SK-N-SH (cell line): ENCODE measurements at regions not wholly inside any gene's neighbourhood (a gene's known extent, or its start where the extent isn't known, plus 50 kb on each side); places are given as distances from the start of the nearest gene placed in this dataset.

ENCODE experiments used
- CTCF ChIA-PET: fragments of 300-600, 350-600 bp; formaldehyde crosslinking; extraction: SDS; loops from one replicate; lab custom pipeline; 2021; lab: Yijun Ruan, JAX
- POLR2A ChIA-PET: fragments of 350-600 bp; sonication (Branson Sonifier 250); formaldehyde crosslinking; extraction: SDS; loops from one replicate; lab custom pipeline; 2020; ENCODE audit warnings: antibody characterized with exemption, inconsistent platforms; lab: Yijun Ruan, JAX
- DNase-seq: peaks from one replicate; pipeline ENCODE4 v3.0.0; 2012
- H2AFZ ChIP-seq: fragments of 200-600 bp; sonication (generic); 2 replicates; pipeline ENCODE4 v1.8.1; 2016; ENCODE audit warnings: antibody characterized with exemption, mild to moderate bottlenecking, low read depth
- H3F3A ChIP-seq: fragments of 200-600 bp; sonication (generic); replicated peaks from 2 replicates; pipeline ENCODE3; 2016; ENCODE audit warnings: antibody characterized with exemption, mild to moderate bottlenecking; ENCODE audit not compliant: insufficient read depth
- H3K27ac ChIP-seq, 2 experiments: fragments of 200-500 bp in 1 of 2; fragments of 200-600 bp in 1 of 2; sonication (Bioruptor generic) in 1 of 2; sonication (generic), shearing (Covaris generic) in 1 of 2; 2 replicates each; pipeline versions ENCODE4 v1.5.1 to v1.6.1; 2014 to 2016; ENCODE audit warnings: low read depth in 2 of 2, inconsistent platforms in 1 of 2, low read length in 1 of 2, mild to moderate bottlenecking in 1 of 2, mixed read lengths in 1 of 2
- H3K27me3 ChIP-seq: fragments of 200-600 bp; sonication (generic), shearing (Covaris generic); 2 replicates; pipeline ENCODE4 v1.6.1; 2016; ENCODE audit warnings: mixed run types; ENCODE audit not compliant: insufficient read depth
- H3K36me3 ChIP-seq, 2 experiments: fragments of 200-500 bp in 1 of 2; fragments of 200-600 bp in 1 of 2; sonication (Bioruptor generic) in 1 of 2; sonication (generic) in 1 of 2; replicated peaks in 1 of 2; 2 replicates each; pipeline versions ENCODE3 to v1.5.1; 2014 to 2016; ENCODE audit warnings: low read length in 1 of 2, mild to moderate bottlenecking in 1 of 2; ENCODE audit not compliant: insufficient read depth in 2 of 2, control insufficient read depth in 1 of 2
- H3K4me1 ChIP-seq, 2 experiments: fragments of 200-500 bp in 1 of 2; fragments of 200-600 bp in 1 of 2; sonication (Bioruptor generic) in 1 of 2; sonication (generic), shearing (Covaris generic) in 1 of 2; 2 replicates each; pipeline versions ENCODE4 v1.5.1 to v1.6.1; 2014 to 2016; ENCODE audit warnings: low read depth in 1 of 2, low read length in 1 of 2, mixed run types in 1 of 2; ENCODE audit not compliant: insufficient read depth in 2 of 2, control insufficient read depth in 1 of 2
- H3K4me2 ChIP-seq: fragments of 200-600 bp; sonication (generic), shearing (Covaris generic); 2 replicates; pipeline ENCODE4 v1.6.1; 2017; ENCODE audit warnings: mixed run types
- H3K4me3 ChIP-seq, 2 experiments: fragments of 200-500 bp in 1 of 2; fragments of 200-600 bp in 1 of 2; sonication (Bioruptor generic) in 1 of 2; sonication (generic), shearing (Covaris generic) in 1 of 2; 2 replicates each; pipeline versions ENCODE4 v1.5.1 to v1.8.1; 2014 to 2016; ENCODE audit warnings: low read depth in 2 of 2, inconsistent platforms in 1 of 2, low read length in 1 of 2, mild to moderate bottlenecking in 1 of 2, mixed read lengths in 1 of 2, moderate library complexity in 1 of 2
- H3K79me2 ChIP-seq: fragments of 200-600 bp; sonication (generic); 2 replicates; pipeline ENCODE4 v1.8.1; 2017; ENCODE audit warnings: mild to moderate bottlenecking; ENCODE audit not compliant: insufficient read depth
- H3K9ac ChIP-seq: fragments of 200-600 bp; sonication (generic); 2 replicates; pipeline ENCODE4 v1.6.1; 2017; ENCODE audit warnings: mixed run types
- H3K9me2 ChIP-seq: fragments of 200-600 bp; sonication (generic); 2 replicates; pipeline ENCODE4 v1.6.1; 2017; ENCODE audit warnings: mixed run types
- H3K9me3 ChIP-seq: fragments of 200-600 bp; sonication (generic); 2 replicates; pipeline ENCODE4 v1.6.1; 2017; ENCODE audit warnings: mixed run types, mild to moderate bottlenecking, moderate library complexity
- H4K20me1 ChIP-seq: fragments of 200-600 bp; sonication (generic); 2 replicates; pipeline ENCODE4 v1.6.1; 2017; ENCODE audit warnings: mild to moderate bottlenecking, mixed run types; ENCODE audit not compliant: insufficient read depth
- EZH2phosphoT487 ChIP-seq: fragments of 200-600 bp; sonication (generic); IDR thresholded peaks from 2 replicates; pipeline ENCODE4 v1.6.1; 2017; ENCODE audit warnings: low read depth, mixed run types, mild to moderate bottlenecking, antibody characterized with exemption, moderate library complexity, borderline replicate concordance
- FOSL2 ChIP-seq: IDR thresholded peaks from 2 replicates; pipeline ENCODE4 v1.4.0; 2012; ENCODE audit warnings: low read depth, mild to moderate bottlenecking, moderate library complexity, borderline replicate concordance
- JUND ChIP-seq: IDR thresholded peaks from 2 replicates; pipeline ENCODE4 v1.4.0; 2012
- MXI1 ChIP-seq: IDR thresholded peaks from 2 replicates; pipeline ENCODE4 v1.6.1; 2012; ENCODE audit warnings: mild to moderate bottlenecking, low read depth, low read length, improper control_type of control experiment
- NFIC ChIP-seq: IDR thresholded peaks from 2 replicates; pipeline ENCODE4 v1.4.0; 2012; ENCODE audit warnings: borderline replicate concordance
- NRF1 ChIP-seq: IDR thresholded peaks from 2 replicates; pipeline ENCODE4 v1.6.1; 2012; ENCODE audit warnings: low read depth, mild to moderate bottlenecking, low read length
- RAD21 ChIP-seq: IDR thresholded peaks from 2 replicates; pipeline ENCODE4 v1.6.1; 2012; ENCODE audit warnings: mild to moderate bottlenecking, low read length
- TEAD4 ChIP-seq: IDR thresholded peaks from 2 replicates; pipeline ENCODE4 v1.4.0; 2012; ENCODE audit warnings: mild to moderate bottlenecking, borderline replicate concordance; ENCODE audit not compliant: insufficient read depth
- YY1 ChIP-seq: IDR thresholded peaks from 2 replicates; pipeline ENCODE4 v1.4.0; 2012; ENCODE audit warnings: low read depth, mild to moderate bottlenecking
- ZBTB33 ChIP-seq: IDR thresholded peaks from 2 replicates; pipeline ENCODE4 v1.4.0; 2012; ENCODE audit warnings: low read depth, borderline replicate concordance
- WGBS: methylation state at CpG from one replicate; pipeline ENCODE4 v1.1.6; 2017; ENCODE audit warnings: low lambda C conversion rate; 5-methylcytosine and 5-hydroxymethylcytosine counted together
- TF ChIP-seq, protein P1 (sequence below): IDR thresholded peaks from 2 replicates; pipeline ENCODE4 v1.6.1; 2012; ENCODE audit warnings: mild to moderate bottlenecking, low read depth, low read length, moderate library complexity
- TF ChIP-seq, protein P2 (sequence below): IDR thresholded peaks from 2 replicates; pipeline ENCODE4; 2012
- TF ChIP-seq, protein P3 (sequence below): fragments of 150-350 bp; IDR thresholded peaks from 2 replicates; pipeline ENCODE4 v1.6.1; 2017; ENCODE audit warnings: antibody characterized with exemption, low read length, low read depth, borderline replicate concordance
- TF ChIP-seq, protein P4 (sequence below): fragments of 150-350 bp; IDR thresholded peaks from 2 replicates; pipeline ENCODE4 v1.6.1; 2016; ENCODE audit warnings: mild to moderate bottlenecking, low read depth, low read length

GRCh38 chr5:74116266-74116665 is 490.3 kb downstream of the ARHGEF28 start (continued):
- TF ChIP-seq, protein P1, sequence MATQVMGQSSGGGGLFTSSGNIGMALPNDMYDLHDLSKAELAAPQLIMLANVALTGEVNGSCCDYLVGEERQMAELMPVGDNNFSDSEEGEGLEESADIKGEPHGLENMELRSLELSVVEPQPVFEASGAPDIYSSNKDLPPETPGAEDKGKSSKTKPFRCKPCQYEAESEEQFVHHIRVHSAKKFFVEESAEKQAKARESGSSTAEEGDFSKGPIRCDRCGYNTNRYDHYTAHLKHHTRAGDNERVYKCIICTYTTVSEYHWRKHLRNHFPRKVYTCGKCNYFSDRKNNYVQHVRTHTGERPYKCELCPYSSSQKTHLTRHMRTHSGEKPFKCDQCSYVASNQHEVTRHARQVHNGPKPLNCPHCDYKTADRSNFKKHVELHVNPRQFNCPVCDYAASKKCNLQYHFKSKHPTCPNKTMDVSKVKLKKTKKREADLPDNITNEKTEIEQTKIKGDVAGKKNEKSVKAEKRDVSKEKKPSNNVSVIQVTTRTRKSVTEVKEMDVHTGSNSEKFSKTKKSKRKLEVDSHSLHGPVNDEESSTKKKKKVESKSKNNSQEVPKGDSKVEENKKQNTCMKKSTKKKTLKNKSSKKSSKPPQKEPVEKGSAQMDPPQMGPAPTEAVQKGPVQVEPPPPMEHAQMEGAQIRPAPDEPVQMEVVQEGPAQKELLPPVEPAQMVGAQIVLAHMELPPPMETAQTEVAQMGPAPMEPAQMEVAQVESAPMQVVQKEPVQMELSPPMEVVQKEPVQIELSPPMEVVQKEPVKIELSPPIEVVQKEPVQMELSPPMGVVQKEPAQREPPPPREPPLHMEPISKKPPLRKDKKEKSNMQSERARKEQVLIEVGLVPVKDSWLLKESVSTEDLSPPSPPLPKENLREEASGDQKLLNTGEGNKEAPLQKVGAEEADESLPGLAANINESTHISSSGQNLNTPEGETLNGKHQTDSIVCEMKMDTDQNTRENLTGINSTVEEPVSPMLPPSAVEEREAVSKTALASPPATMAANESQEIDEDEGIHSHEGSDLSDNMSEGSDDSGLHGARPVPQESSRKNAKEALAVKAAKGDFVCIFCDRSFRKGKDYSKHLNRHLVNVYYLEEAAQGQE = no peak
- TF ChIP-seq, all 33 proteins: peak for 0

DNA sequence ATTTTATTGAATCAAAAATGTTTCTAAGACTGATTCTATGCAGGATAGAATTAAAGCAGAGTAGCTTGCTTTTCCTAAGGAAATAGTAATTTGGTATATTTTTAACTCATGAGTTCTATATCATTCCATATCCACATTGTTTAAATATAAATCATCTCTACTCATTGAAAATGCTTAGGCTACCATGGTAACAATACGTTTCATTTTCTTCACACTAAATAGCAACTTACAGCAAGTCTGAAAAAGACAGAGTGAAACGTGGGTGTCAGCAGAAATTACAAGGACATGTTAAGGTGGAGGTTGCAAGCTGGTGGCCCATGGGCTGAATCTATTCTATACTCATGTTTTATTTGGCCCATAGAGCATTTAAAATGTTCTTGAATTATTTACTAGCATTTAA is 487.9 kb downstream of the ARHGEF28 start:
- TF ChIP-seq, protein P2, sequence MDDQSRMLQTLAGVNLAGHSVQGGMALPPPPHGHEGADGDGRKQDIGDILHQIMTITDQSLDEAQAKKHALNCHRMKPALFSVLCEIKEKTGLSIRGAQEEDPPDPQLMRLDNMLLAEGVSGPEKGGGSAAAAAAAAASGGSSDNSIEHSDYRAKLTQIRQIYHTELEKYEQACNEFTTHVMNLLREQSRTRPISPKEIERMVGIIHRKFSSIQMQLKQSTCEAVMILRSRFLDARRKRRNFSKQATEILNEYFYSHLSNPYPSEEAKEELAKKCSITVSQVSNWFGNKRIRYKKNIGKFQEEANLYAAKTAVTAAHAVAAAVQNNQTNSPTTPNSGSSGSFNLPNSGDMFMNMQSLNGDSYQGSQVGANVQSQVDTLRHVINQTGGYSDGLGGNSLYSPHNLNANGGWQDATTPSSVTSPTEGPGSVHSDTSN = no peak
- TF ChIP-seq YY1 (no peak), RAD21 (no peak), JUND (no peak), NRF1 (no peak), MXI1 (no peak), ZBTB33 (no peak), TEAD4 (no peak), FOSL2 (no peak), EZH2phosphoT487 (no peak), NFIC (no peak)
- TF ChIP-seq, protein P3, sequence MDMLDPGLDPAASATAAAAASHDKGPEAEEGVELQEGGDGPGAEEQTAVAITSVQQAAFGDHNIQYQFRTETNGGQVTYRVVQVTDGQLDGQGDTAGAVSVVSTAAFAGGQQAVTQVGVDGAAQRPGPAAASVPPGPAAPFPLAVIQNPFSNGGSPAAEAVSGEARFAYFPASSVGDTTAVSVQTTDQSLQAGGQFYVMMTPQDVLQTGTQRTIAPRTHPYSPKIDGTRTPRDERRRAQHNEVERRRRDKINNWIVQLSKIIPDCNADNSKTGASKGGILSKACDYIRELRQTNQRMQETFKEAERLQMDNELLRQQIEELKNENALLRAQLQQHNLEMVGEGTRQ = no peak
- TF ChIP-seq, protein P4, sequence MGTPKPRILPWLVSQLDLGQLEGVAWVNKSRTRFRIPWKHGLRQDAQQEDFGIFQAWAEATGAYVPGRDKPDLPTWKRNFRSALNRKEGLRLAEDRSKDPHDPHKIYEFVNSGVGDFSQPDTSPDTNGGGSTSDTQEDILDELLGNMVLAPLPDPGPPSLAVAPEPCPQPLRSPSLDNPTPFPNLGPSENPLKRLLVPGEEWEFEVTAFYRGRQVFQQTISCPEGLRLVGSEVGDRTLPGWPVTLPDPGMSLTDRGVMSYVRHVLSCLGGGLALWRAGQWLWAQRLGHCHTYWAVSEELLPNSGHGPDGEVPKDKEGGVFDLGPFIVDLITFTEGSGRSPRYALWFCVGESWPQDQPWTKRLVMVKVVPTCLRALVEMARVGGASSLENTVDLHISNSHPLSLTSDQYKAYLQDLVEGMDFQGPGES = no peak
- no peak overlapping the region for H3K4me3 ChIP-seq
- no peak overlapping the region for H3K4me2 ChIP-seq
- ChIA-PET CTCF (interaction anchor here (0.9 kb wide), 1 partner anchor 364 kb away, joined by 3 read pairs; no protein-coding TSS in a partner anchor), POLR2A (no interaction called here)
- WGBS = 41% methylated on average over 2 of the region's 2 CpGs
- no peaks in the 10 kb centered on the region for H3K9me3 ChIP-seq
- no peaks in the 10 kb centered on the region for H3F3A ChIP-seq
- H3K4me1 ChIP-seq = peaks cover 0 to 7% of the 10 kb centered on the region in 2 experiments; a peak in 1 of 4 replicates
- no peaks in the 10 kb centered on the region for H4K20me1 ChIP-seq
- no peaks in the 10 kb centered on the region for H3K36me3 ChIP-seq
- H3K9ac ChIP-seq = no peak overlapping the region
- H3K9me2 ChIP-seq = no peaks in the 10 kb centered on the region
- H3K27ac ChIP-seq = no peak overlapping the region
- H3K79me2 ChIP-seq = no peaks in the 10 kb centered on the region
- H3K27me3 ChIP-seq = no peaks in the 10 kb centered on the region
- DNase-seq = no peak
- H2AFZ ChIP-seq = no peak overlapping the region
